Urinary bladder (tissue), 3 donors: ENCODE measurements at regions not wholly inside any gene's neighbourhood (a gene's known extent, or its start where the extent isn't known, plus 50 kb on each side); places are given as distances from the start of the nearest gene placed in this dataset.

Source experiments
- DNase-seq: peaks from one replicate; pipeline ENCODE4 v3.0.0-alpha.2; 2015; ENCODE audit errors: extremely low spot score
- H3K27ac ChIP-seq: one replicate; pipeline ENCODE4 v1.5.1; 2013; ENCODE audit warnings: low read depth, mild to moderate bottlenecking, moderate library complexity
- H3K36me3 ChIP-seq: one replicate; pipeline ENCODE4 v1.6.1; 2013; ENCODE audit warnings: mild to moderate bottlenecking, moderate library complexity; ENCODE audit not compliant: insufficient read depth
- H3K4me1 ChIP-seq: one replicate; pipeline ENCODE4 v1.6.1; 2013; ENCODE audit warnings: mild to moderate bottlenecking, moderate library complexity; ENCODE audit not compliant: insufficient read depth
- H3K4me3 ChIP-seq: one replicate; pipeline ENCODE4 v1.5.1; 2013; ENCODE audit warnings: low read depth, low read length
- WGBS: extraction: QIAGEN DNeasy Blood & Tissue Kit; methylation state at CpG from one replicate; pipeline ENCODE4 v1.1.7; 2013; 5-methylcytosine and 5-hydroxymethylcytosine counted together
- donor health status: healthy with polysubstance abuse.
- donor health status: healthy.

GRCh38 chr1:72891976-72892375 is 609.6 kb upstream of the NEGR1 start:
- DNase-seq = no peak
- Histone ChIP-seq H3K4me1 (no peaks in the 10 kb centered on the region), H3K27ac (no peak overlapping the region), H3K36me3 (no peaks in the 10 kb centered on the region), H3K4me3 (no peak overlapping the region)
- WGBS = 84% methylated on average over 6 of the region's 6 CpGs

- no peaks in the 10 kb centered on the region for H3K36me3 ChIP-seq
- WGBS = 84% methylated on average over 1 of the region's 1 CpG
- no peaks in the 10 kb centered on the region for H3K4me1 ChIP-seq
- no peak for DNase-seq
- H3K27ac ChIP-seq = no peak overlapping the region
- no peak overlapping the region for H3K4me3 ChIP-seq
Observed at GRCh38 chr1:72885841-72886240, 603.5 kb upstream of the NEGR1 start.

- Histone ChIP-seq H3K4me3 (no peak overlapping the region), H3K27ac (no peak overlapping the region), H3K36me3 (no peaks in the 10 kb centered on the region), H3K4me1 (no peaks in the 10 kb centered on the region)
- no peak for DNase-seq
- WGBS = 36% methylated on average over 1 of the region's 1 CpG
Observed at GRCh38 chr1:72885017-72885416, 602.7 kb upstream of the NEGR1 start.

- H3K36me3 ChIP-seq = no peaks in the 10 kb centered on the region
- H3K4me1 ChIP-seq = no peaks in the 10 kb centered on the region
- no peak overlapping the region for H3K27ac ChIP-seq
- DNase-seq = no peak
- H3K4me3 ChIP-seq = no peak overlapping the region
Observed at GRCh38 chr1:72869873-72870272, 587.5 kb upstream of the NEGR1 start.

DNA sequence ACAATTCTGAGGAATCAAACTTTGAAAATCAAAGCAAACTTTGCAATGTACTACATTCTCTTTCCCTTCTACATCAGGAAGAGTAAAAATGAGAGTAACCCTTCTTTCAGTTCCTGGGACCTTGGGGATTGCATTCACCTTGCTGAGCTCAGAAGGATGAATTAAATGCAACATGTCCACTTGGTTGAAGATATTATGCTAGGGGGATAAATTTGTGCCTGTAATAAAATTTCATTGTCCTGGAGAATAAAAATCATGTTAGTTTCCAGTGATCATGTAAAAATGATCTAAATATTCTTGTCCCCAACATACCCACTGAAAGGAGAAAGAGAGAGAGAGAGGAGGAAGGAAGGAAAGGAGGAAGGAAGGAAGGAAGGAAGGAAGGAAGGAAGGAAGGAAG is 587.1 kb upstream of the NEGR1 start:
- no peaks in the 10 kb centered on the region for H3K36me3 ChIP-seq

DNA sequence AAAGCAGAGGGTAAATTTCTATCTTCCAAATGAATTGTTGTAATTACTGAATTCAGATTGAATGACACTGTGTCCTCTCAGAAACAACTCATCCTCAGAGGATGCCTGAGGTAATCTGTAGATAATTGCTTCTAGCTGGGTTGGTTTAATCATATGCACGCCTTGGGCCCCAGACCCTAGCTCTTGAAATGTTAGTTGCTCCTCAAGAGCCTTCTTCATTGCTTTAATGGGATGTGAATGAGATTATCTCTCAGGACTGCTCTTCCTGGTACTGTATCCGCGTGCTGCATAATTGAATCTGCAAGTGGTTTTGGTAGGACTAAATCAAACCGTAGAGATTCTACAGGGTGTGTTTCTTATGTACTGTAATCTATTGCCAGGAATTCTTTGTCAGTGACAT is 569.3 kb upstream of the NEGR1 start:
- no peak for DNase-seq
- Histone ChIP-seq H3K4me1 (no peaks in the 10 kb centered on the region), H3K4me3 (no peak overlapping the region), H3K36me3 (no peaks in the 10 kb centered on the region), H3K27ac (no peak overlapping the region)
- WGBS = 53% methylated on average over 4 of the region's 4 CpGs

More for the DNA sequence above, 587.1 kb upstream of the NEGR1 start:
- no peak overlapping the region for H3K27ac ChIP-seq
- H3K4me1 ChIP-seq = no peaks in the 10 kb centered on the region
- no peak overlapping the region for H3K4me3 ChIP-seq
- no peak for DNase-seq

GRCh38 chr1:72848997-72849396 is 566.7 kb upstream of the NEGR1 start:
- Histone ChIP-seq H3K27ac (no peak overlapping the region), H3K4me3 (no peak overlapping the region), H3K36me3 (no peaks in the 10 kb centered on the region), H3K4me1 (no peaks in the 10 kb centered on the region)
- no peak for DNase-seq
- WGBS = 96% methylated on average over 3 of the region's 3 CpGs

- WGBS = 75% methylated on average over 3 of the region's 3 CpGs
- Histone ChIP-seq H3K4me3 (no peak overlapping the region), H3K4me1 (no peaks in the 10 kb centered on the region), H3K36me3 (no peaks in the 10 kb centered on the region), H3K27ac (no peak overlapping the region)
- no peak for DNase-seq
Observed at GRCh38 chr1:72847651-72848050, 565.3 kb upstream of the NEGR1 start.

- 55% methylated on average over 2 of the region's 2 CpGs for WGBS
Observed at GRCh38 chr1:72846476-72847278, 564.3 kb upstream of the NEGR1 start.

DNA sequence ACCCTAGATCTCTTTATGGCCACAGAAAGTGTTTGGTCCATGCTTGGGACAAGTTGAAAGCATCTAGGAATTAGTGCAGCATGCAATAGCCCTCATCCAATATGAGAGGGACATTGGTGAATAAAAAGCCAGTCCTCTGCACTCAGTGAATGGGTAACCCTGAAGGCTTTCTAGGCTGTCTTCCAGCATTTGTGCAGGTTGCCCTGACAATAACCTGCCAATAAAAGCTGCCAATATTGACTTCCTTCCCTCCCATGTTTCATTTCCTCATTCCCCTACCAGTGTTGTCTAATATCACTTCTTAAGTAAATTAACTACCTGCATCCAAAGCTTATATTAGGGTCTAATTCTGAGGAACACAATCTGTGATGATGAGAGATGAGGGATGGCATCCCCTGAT is 563.6 kb upstream of the NEGR1 start:
- H3K4me3 ChIP-seq = no peak overlapping the region
- H3K4me1 ChIP-seq = no peaks in the 10 kb centered on the region
- no peak for DNase-seq
- no peaks in the 10 kb centered on the region for H3K36me3 ChIP-seq
- H3K27ac ChIP-seq = no peak overlapping the region

More at GRCh38 chr1:72846476-72847278, 564.3 kb upstream of the NEGR1 start:
- Histone ChIP-seq H3K36me3 (no peaks in the 10 kb centered on the region), H3K4me3 (no peak overlapping the region), H3K4me1 (no peaks in the 10 kb centered on the region), H3K27ac (no peak overlapping the region)
- no peak for DNase-seq

DNA sequence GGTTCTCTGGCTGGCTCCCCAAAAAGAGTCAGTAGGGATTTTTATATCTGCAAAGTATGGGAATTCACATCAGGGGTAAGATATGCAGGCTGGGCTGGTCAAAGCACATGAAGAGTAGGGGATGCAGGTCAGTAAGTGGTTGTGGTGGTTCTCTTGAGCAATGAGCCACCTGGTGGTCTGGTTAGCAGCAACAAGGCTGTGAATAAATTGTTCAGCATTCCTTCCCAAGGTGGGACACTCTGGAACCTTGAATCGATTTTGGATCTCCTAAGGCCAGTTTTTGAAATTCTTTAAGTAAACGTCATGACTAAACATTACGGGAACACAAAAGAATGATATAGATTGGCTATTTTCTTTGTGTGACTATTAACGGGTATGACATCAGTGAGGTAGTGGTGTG is 563.0 kb upstream of the NEGR1 start:
- 87% methylated on average over 4 of the region's 4 CpGs for WGBS
- H3K27ac ChIP-seq = no peak overlapping the region
- no peak for DNase-seq
- H3K36me3 ChIP-seq = no peaks in the 10 kb centered on the region
- H3K4me3 ChIP-seq = no peak overlapping the region
- H3K4me1 ChIP-seq = no peaks in the 10 kb centered on the region

GRCh38 chr1:72837781-72838180 is 555.4 kb upstream of the NEGR1 start:
- no peaks in the 10 kb centered on the region for H3K36me3 ChIP-seq
- no peaks in the 10 kb centered on the region for H3K4me1 ChIP-seq
- H3K27ac ChIP-seq = no peak overlapping the region

GRCh38 chr1:72830606-72831390 is 548.5 kb upstream of the NEGR1 start:
- H3K4me1 ChIP-seq = no peaks in the 10 kb centered on the region
- H3K27ac ChIP-seq = no peak overlapping the region
- H3K4me3 ChIP-seq = no peak overlapping the region
- no peak for DNase-seq
- WGBS = 55% methylated on average over 5 of the region's 5 CpGs
- no peaks in the 10 kb centered on the region for H3K36me3 ChIP-seq

More at GRCh38 chr1:72837781-72838180, 555.4 kb upstream of the NEGR1 start:
- H3K4me3 ChIP-seq = no peak overlapping the region
- no peak for DNase-seq

DNA sequence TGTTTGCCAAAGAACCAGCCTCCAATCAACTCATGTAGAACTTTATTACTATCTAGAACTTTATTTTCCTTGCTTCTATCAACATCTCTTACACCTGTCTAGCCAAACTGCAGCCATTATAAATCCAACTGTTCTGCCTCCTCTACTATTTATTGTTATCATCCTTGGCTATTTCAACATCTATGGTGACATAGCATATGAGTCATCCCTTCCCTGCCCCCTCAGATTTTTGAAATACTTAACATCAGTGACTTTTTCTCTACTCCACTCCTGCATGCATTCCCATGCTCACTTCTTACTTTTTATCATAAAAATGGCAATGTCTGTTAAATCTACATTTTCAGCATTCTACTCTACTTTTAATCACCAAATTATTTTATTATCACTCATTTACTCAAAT is 544.9 kb upstream of the NEGR1 start:
- no peak overlapping the region for H3K4me3 ChIP-seq
- no peak overlapping the region for H3K27ac ChIP-seq
- no peaks in the 10 kb centered on the region for H3K36me3 ChIP-seq
- no peaks in the 10 kb centered on the region for H3K4me1 ChIP-seq
- no peak for DNase-seq
